ENCODE measurements at regions not wholly inside any gene's neighbourhood (a gene's known extent, or its start where the extent isn't known, plus 50 kb on each side); places are given as distances from the start of the nearest gene placed in this dataset.

DNA sequence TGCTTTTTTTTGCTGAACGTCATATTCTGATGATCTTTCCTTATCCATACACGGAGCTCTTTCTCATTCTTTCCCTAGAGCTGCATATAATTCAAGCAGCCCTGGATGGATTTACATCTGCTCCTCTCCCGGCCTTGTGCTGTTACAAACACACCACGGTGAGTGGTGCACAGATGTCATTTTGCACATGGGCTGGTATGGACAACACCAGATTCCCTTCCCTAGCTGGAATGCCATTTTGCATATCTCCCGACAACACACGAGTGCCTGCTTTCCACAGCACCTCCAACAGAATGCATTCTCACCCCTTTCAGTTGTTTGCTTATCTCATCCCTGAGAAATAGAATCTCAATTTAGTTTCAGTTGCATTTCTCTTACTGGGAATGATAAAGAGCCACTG, 69.5 kb upstream of the AFDN start:
- POLR2A ChIA-PET, result no interaction called here
- CTCF ChIA-PET, result no interaction called here
- TF ChIP-seq, protein P1, sequence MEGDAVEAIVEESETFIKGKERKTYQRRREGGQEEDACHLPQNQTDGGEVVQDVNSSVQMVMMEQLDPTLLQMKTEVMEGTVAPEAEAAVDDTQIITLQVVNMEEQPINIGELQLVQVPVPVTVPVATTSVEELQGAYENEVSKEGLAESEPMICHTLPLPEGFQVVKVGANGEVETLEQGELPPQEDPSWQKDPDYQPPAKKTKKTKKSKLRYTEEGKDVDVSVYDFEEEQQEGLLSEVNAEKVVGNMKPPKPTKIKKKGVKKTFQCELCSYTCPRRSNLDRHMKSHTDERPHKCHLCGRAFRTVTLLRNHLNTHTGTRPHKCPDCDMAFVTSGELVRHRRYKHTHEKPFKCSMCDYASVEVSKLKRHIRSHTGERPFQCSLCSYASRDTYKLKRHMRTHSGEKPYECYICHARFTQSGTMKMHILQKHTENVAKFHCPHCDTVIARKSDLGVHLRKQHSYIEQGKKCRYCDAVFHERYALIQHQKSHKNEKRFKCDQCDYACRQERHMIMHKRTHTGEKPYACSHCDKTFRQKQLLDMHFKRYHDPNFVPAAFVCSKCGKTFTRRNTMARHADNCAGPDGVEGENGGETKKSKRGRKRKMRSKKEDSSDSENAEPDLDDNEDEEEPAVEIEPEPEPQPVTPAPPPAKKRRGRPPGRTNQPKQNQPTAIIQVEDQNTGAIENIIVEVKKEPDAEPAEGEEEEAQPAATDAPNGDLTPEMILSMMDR (IDR thresholded peaks at IDR 0.05; ENCODE audit: control extremely low read depth, extremely low read depth, low read depth, missing control alignments), result no peak
- DNase-seq (ENCODE audit: extremely low spot score), result no peak

DNA sequence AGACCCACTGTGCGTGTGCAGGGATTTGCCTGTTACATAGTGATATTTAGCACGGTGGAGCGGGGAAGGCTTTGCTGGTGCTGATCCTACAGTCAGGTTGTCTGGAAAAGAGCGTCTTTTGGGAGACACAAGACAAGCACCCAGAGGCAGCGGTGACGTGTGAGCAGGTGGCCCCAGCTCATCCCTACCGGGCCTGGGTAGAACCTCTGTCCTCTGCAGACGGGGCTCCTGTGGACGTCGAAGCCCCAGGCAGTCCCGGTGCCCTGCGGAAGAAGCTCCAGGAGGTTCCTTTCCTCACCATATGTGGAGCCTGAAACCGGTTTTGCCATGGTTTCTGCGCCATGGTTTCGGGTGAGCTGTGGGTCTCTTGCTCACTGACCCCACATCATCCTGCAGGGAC, 68.9 kb upstream of the AFDN start:
- TF ChIP-seq, protein P1 (IDR thresholded peaks at IDR 0.05; ENCODE audit: control extremely low read depth, extremely low read depth, low read depth, missing control alignments), result no peak
- ChIA-PET CTCF (no interaction called here), POLR2A (no interaction called here)
- no peak for DNase-seq (ENCODE audit: extremely low spot score)

DNA sequence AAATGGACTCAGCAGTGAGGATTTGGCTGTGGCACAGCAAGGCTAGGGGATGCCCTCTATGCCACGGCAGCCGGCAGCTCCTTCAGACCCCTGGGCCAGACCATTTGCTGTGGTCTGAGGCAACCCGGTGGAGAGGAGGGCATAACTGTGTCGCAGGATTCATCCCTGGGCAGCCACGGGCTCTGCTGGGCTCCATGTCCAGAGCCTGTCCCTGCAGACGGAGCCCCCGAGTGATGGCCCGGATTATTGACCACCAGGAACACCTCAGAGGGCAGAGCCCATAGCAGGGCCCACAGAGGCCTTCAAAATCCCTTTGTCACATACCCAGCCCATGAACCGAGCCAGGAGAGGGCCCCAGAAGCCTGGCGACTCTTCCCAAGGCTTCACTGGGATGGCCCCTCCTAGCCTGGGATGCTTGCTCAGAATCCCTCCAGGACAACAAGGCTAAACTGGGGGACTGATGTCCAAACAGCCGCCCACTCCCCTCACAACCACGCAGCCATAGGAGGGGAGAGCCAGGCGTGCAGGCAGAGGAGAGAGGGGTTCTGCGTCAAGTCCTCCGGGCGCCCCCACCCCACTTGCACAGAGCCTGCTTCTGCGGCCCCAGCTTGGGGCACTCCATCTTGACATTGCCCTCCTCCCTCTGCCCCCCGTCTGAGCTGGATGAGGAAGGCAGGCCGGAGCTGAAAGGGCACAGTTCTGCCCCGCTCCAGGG, 68.2 kb upstream of the AFDN start:
- ChIA-PET POLR2A (no interaction called here), CTCF (no interaction called here)
- TF ChIP-seq, protein P1 (IDR thresholded peaks at IDR 0.05; ENCODE audit: control extremely low read depth, extremely low read depth, low read depth, missing control alignments), result no peak
- DNase-seq (ENCODE audit: extremely low spot score), result no peak

DNA sequence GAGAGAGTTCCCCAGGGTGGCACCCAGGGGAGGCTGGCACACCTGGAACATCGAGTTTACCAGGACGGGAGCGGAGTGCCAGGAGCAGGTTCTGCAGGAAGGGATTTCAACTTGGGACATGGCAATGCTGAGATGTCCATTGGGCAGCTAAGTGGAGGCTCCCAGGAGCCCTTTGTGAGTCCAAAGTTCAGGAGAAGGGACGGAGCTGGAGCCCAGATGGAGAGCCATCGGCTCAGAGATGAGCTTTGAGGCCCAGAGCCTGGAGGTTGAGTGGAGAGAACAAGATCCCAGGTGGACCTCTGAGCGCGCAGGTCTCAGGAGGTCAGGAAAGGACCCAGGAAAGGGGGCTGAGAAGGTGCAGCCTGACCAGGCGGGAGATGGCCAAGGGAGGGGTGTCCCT, 67.5 kb upstream of the AFDN start:
- TF ChIP-seq, protein P1 (IDR thresholded peaks at IDR 0.05; ENCODE audit: control extremely low read depth, extremely low read depth, low read depth, missing control alignments), result no peak
- CTCF ChIA-PET, result no interaction called here
- DNase-seq (ENCODE audit: extremely low spot score), result no peak
- POLR2A ChIA-PET, result no interaction called here

DNA sequence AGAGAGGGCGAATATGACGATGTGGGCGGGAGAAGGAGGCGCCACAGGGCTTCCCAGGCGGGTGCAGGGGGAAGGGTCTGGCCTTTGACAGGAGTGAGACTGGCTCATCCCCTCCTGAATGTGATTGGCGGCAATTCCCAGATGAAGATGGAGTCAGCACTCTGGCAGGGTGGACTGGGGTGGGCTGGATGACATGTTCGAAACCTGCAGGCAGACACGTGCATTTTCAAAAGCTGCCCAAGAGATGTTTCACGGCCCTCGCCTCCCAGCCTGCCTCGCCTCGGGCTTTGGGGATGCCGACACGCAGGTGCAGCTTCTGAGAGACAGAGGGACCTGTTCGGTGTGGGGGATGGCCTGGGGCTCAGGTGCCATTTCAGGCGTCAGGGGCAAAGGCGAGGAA, 66.8 kb upstream of the AFDN start:
- DNase-seq (ENCODE audit: extremely low spot score), result no peak
- TF ChIP-seq, protein P1 (IDR thresholded peaks at IDR 0.05; ENCODE audit: control extremely low read depth, extremely low read depth, low read depth, missing control alignments), result no peak
- ChIA-PET CTCF (no interaction called here), POLR2A (no interaction called here)

DNA sequence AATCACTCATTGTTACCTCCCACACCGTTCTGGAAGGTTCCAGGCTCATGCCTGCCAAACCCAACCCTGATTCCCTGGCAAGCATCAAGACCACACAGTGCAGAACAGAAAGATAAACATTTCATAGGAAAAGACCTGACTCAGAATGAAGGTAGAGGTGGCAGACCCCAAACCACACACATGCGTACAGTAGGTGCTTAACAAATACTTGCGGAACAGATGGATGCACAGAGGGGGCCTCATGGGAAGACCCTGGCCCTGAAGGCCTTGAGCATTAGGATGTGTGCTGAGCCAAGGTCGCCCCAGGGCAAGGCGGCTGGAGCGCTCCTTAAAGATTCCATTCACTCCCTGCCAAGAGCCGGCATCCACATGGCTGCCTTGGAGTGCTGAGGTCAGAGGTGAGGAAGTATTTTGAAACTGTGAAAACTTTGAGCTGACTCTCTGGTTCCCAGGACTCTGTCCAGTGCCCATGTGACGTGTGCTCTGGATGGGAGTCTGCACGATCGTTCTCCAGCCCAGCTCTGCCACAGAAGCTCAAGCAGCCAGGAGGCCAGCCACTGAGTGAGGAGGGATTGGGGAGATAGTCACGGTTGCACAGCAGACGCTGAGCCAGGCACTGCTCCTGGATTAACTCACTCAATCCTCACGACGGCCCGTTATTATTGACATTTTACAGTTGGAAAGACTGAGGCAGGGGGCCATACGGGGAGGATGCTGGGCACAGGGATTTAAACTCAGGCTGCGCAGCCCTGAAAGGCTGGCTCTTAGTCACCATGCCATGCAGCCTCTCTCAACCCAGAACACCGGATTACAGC, 65.5 kb upstream of the AFDN start:
- no peak for DNase-seq (ENCODE audit: extremely low spot score)
- CTCF ChIA-PET, result interaction anchor here (1.0 kb wide), 1 partner anchor 88 kb away, joined by 3 read pairs; no protein-coding TSS in a partner anchor

More for the DNA sequence above, 65.5 kb upstream of the AFDN start:
- POLR2A ChIA-PET, result no interaction called here
- TF ChIP-seq, protein P1 (IDR thresholded peaks at IDR 0.05; ENCODE audit: control extremely low read depth, extremely low read depth, low read depth, missing control alignments), result no peak

Data from GM10248 (cell line).